GM12878 (cell line): ENCODE measurements at regions not wholly inside any gene's neighbourhood (a gene's known extent, or its start where the extent isn't known, plus 50 kb on each side); places are given as distances from the start of the nearest gene placed in this dataset.

ENCODE experiments used
- ATAC-seq: fragments of 200-7000 bp; cut with Tn5 transposase; 3 replicates; pipeline ENCODE4 v1.9.1; 2020; ENCODE audit warnings: mild to moderate bottlenecking, moderate library complexity
- BruUV-seq: library from RNA; stranded (reverse); fragments of 400-500 nt; replicated peaks from 2 replicates; lab custom pipeline; 2021; lab: Mats Ljungman, UMichigan
- CTCF ChIA-PET: fragments of 300-600 bp; sonication (Branson Sonifier 250); formaldehyde crosslinking; extraction: SDS; loops from one replicate; lab custom pipeline; 2021; ENCODE audit warnings: inconsistent platforms; lab: Yijun Ruan, JAX
- POLR2A ChIA-PET: fragments of 350-600 bp; formaldehyde crosslinking; extraction: SDS; loops from one replicate; lab custom pipeline; 2021; ENCODE audit warnings: inconsistent platforms; lab: Charles Lee
- RAD21 ChIA-PET: fragments of 300-600 bp; sonication (Branson Sonifier 250); formaldehyde crosslinking; loops from one replicate; lab custom pipeline; 2023; ENCODE audit warnings: antibody characterized with exemption; ENCODE audit not compliant: unreplicated experiment; lab: Charles Lee
- SMC1A ChIA-PET: fragments of 300-600 bp; sonication (Branson Sonifier 250); formaldehyde crosslinking; loops from one replicate; lab custom pipeline; 2023; ENCODE audit not compliant: unreplicated experiment, uncharacterized antibody; lab: Charles Lee
- DNase-seq: peaks from one replicate; pipeline ENCODE4 v3.0.0-alpha.2; 2011; ENCODE audit warnings: low read depth, low spot score
- FAIRE-seq: peaks from 3 replicates; lab custom pipeline; 2011; peaks lifted over from hg19 to GRCh38; lab: Jason Lieb, UNC
- H2AFZ ChIP-seq: 2 replicates; pipeline ENCODE4 v1.6.0; 2011; ENCODE audit warnings: low read depth, low read length, control low read depth; ENCODE audit not compliant: control insufficient read depth
- H3K27ac ChIP-seq: 2 replicates; pipeline ENCODE4 v1.5.1; 2011; ENCODE audit warnings: control low read depth; ENCODE audit not compliant: control insufficient read depth, insufficient read depth
- H3K27me3 ChIP-seq, 2 experiments: replicated peaks in 1 of 2; 2 replicates each; pipeline versions ENCODE4 v1.6.0 to v1.6.1; 2011; ENCODE audit warnings: low read length in 1 of 2; ENCODE audit not compliant: control insufficient read depth in 2 of 2, insufficient read depth in 2 of 2
- H3K36me3 ChIP-seq, 2 experiments: 2 replicates each; pipeline ENCODE4 v1.5.1; 2011; ENCODE audit warnings: low read length in 1 of 2; ENCODE audit not compliant: control insufficient read depth in 2 of 2, insufficient read depth in 2 of 2
- H3K4me1 ChIP-seq: 2 replicates; pipeline ENCODE4 v1.6.1; 2011; ENCODE audit warnings: mild to moderate bottlenecking, low read length, moderate library complexity, mixed read lengths; ENCODE audit not compliant: control insufficient read depth, insufficient read depth
- H3K4me2 ChIP-seq: 2 replicates; pipeline ENCODE4 v1.6.0; 2011; ENCODE audit warnings: control low read depth; ENCODE audit not compliant: control insufficient read depth, insufficient read depth
- H3K4me3 ChIP-seq: fragments of 200-600 bp; sonication (generic); 2 replicates; pipeline ENCODE4 v1.5.1; 2016
- H3K79me2 ChIP-seq: 2 replicates; pipeline ENCODE4 v1.6.0; 2011; ENCODE audit warnings: low read length; ENCODE audit not compliant: control insufficient read depth, insufficient read depth
- H3K9ac ChIP-seq: 2 replicates; pipeline ENCODE4 v1.8.0; 2011; ENCODE audit warnings: low read length, control low read depth, mixed read lengths; ENCODE audit not compliant: control insufficient read depth, insufficient read depth
- H3K9me3 ChIP-seq: replicated peaks from 3 replicates; pipeline ENCODE4 v1.5.1; 2011; ENCODE audit warnings: mild to moderate bottlenecking, low read length; ENCODE audit not compliant: control insufficient read depth, insufficient read depth
- H4K20me1 ChIP-seq: 2 replicates; pipeline ENCODE4 v1.6.0; 2011; ENCODE audit not compliant: control insufficient read depth, insufficient read depth
- BMI1 ChIP-seq: fragments of 450-650 bp; IDR thresholded peaks from 2 replicates; pipeline ENCODE4 v1.6.1; 2016; ENCODE audit warnings: mild to moderate bottlenecking, moderate library complexity, borderline replicate concordance
- EED ChIP-seq: sonication (generic); IDR thresholded peaks from 2 replicates; pipeline ENCODE4 v1.6.1; 2016; ENCODE audit warnings: antibody characterized with exemption, low read depth
- EZH2 ChIP-seq: IDR thresholded peaks from 2 replicates; pipeline ENCODE4 v1.6.1; 2012; ENCODE audit warnings: low read depth, mild to moderate bottlenecking, control low read depth, inconsistent platforms, low read length, borderline replicate concordance; ENCODE audit not compliant: control insufficient read depth
- HDAC2 ChIP-seq: fragments of 200-600 bp; sonication (generic); IDR thresholded peaks from 2 replicates; pipeline ENCODE4 v1.6.1; 2017
- IKZF1 ChIP-seq: fragments of 450-650 bp; conservative IDR thresholded peaks from 2 replicates; pipeline ENCODE4 v1.6.1; 2017; ENCODE audit warnings: antibody characterized with exemption, mild to moderate bottlenecking
- KLF5 ChIP-seq: fragments of 450-650 bp; IDR thresholded peaks from 2 replicates; pipeline ENCODE4 v1.6.1; 2014; ENCODE audit warnings: mild to moderate bottlenecking; ENCODE audit not compliant: partially characterized antibody
- MAX ChIP-seq: IDR thresholded peaks from 2 replicates; pipeline ENCODE4 v1.6.1; 2012; ENCODE audit warnings: low read depth, low read length, improper control_type of control experiment
- PAX8 ChIP-seq: fragments of 450-650 bp; IDR thresholded peaks from 2 replicates; pipeline ENCODE4 v1.6.1; 2017; ENCODE audit warnings: mild to moderate bottlenecking, moderate library complexity
- POU2F2 ChIP-seq: IDR thresholded peaks from 3 replicates; pipeline ENCODE4 v1.6.1; 2011; ENCODE audit warnings: low read depth, mild to moderate bottlenecking, low read length, borderline replicate concordance
- PRDM15 ChIP-seq: fragments of 450-650 bp; formaldehyde crosslinking; IDR thresholded peaks from 2 replicates; pipeline ENCODE4 v1.4.0; 2020; ENCODE audit warnings: mild to moderate bottlenecking, moderate library complexity
- TCF3 ChIP-seq: IDR thresholded peaks from 2 replicates; pipeline ENCODE4 v1.6.1; 2012; ENCODE audit warnings: low read depth, mild to moderate bottlenecking, low read length, borderline replicate concordance; ENCODE audit not compliant: insufficient read depth
- USF1 ChIP-seq: IDR thresholded peaks from 2 replicates; pipeline ENCODE4 v1.6.1; 2011; ENCODE audit warnings: borderline replicate concordance, low read depth, mild to moderate bottlenecking, moderate library complexity, mixed read lengths, low read length; ENCODE audit not compliant: insufficient read depth; ENCODE audit errors: extremely low read length
- ZBTB33 ChIP-seq: fragments of 450-650 bp; IDR thresholded peaks from 2 replicates; pipeline ENCODE4 v1.6.1; 2017; ENCODE audit warnings: mild to moderate bottlenecking
- ZBTB4 ChIP-seq: fragments of 450-650 bp; formaldehyde crosslinking; IDR thresholded peaks from 2 replicates; pipeline ENCODE4 v1.4.0; 2022; ENCODE audit warnings: mild to moderate bottlenecking, moderate library complexity
- WGBS: methylation state at CpG from one replicate; pipeline ENCODE4 v1.1.6; 2016; ENCODE audit warnings: low lambda C conversion rate; ENCODE audit not compliant: insufficient replicate concordance, insufficient coverage; ENCODE audit errors: missing lambda C conversion rate; 5-methylcytosine and 5-hydroxymethylcytosine counted together
- in situ Hi-C: fragments of 300-500 bp; cut with MboI; formaldehyde crosslinking; loops from 9 replicates; pipeline ENCODE4 v1.14.3; 2018; ENCODE audit warnings: mixed read lengths
- intact Hi-C: fragments of 100-400 bp; cut with micrococcal nuclease; formaldehyde crosslinking; loops from one replicate; pipeline ENCODE4 v1.14.2; 2022; ENCODE audit not compliant: unreplicated experiment

GRCh38 chr6:87881342-87881895 lies 166.2 kb upstream of the SPACA1 start:
- BruUV-seq = no TSS peak
- no peak for FAIRE-seq
- RAD21 ChIA-PET = interaction anchor here (1.4 kb wide), 1 partner anchor 13 kb away, joined by 3 read pairs; no protein-coding TSS in a partner anchor
- DNase-seq = no peak
- WGBS = 15% methylated on average over 4 of the region's 4 CpGs
- Histone ChIP-seq H3K4me3 (no peak overlapping the region), H3K36me3 (no peaks in the 10 kb centered on the region), H3K4me2 (no peak overlapping the region), H3K27ac (no peak overlapping the region)
- SMC1A ChIA-PET = interaction anchor here (1.0 to 2.2 kb wide), 2 partner anchors 9 to 41 kb away, joined by 3 to 10 read pairs; no protein-coding TSS in a partner anchor
- TF ChIP-seq BMI1 (no peak), EZH2 (no peak), IKZF1 (no peak), ZBTB4 (CRISPR knock-in tag) (no peak), USF1 (no peak), PRDM15 (CRISPR knock-in tag) (no peak), HDAC2 (no peak), PAX8 (no peak), TCF3 (no peak), POU2F2 (no peak), EED (no peak), ZBTB33 (no peak), KLF5 (no peak), MAX (no peak)
- TF ChIP-seq, all 136 proteins: peak for 0
- no peak for ATAC-seq
- in situ Hi-C loops (no loop called here), intact Hi-C loops (no loop called here)
- POLR2A ChIA-PET = interaction anchor here (0.6 kb wide), 1 partner anchor 103 kb away, joined by 7 read pairs; no protein-coding TSS in a partner anchor
- Histone ChIP-seq H4K20me1 (no peaks in the 10 kb centered on the region), H2AFZ (no peak overlapping the region), H3K4me1 (no peaks in the 10 kb centered on the region), H3K9me3 (peaks cover 4% of the 10 kb centered on the region; the same call in 2 of the 3 replicates), H3K9ac (no peak overlapping the region), H3K79me2 (no peaks in the 10 kb centered on the region), H3K27me3 (no peaks in the 10 kb centered on the region)
- CTCF ChIA-PET = no interaction called here
